BE2C (cell line): ENCODE measurements at regions not wholly inside any gene's neighbourhood (a gene's known extent, or its start where the extent isn't known, plus 50 kb on each side); places are given as distances from the start of the nearest gene placed in this dataset.

Experiments used
- DNase-seq: peaks from one replicate; pipeline ENCODE4 v3.0.0-alpha.2; 2020
- H3K27me3 ChIP-seq: fragments of 250-450 bp; sonication (Bioruptor Pico); 2 replicates; pipeline ENCODE4 v1.5.1; 2020; ENCODE audit warnings: mild to moderate bottlenecking
- H3K36me3 ChIP-seq: fragments of 250-450 bp; sonication (Bioruptor Pico); 2 replicates; pipeline ENCODE4 v1.5.1; 2020; ENCODE audit warnings: mild to moderate bottlenecking
- H3K4me1 ChIP-seq: fragments of 250-450 bp; sonication (Bioruptor Pico); 2 replicates; pipeline ENCODE4 v1.5.1; 2020
- H3K4me3 ChIP-seq: 2 replicates; pipeline ENCODE4 v1.5.1; 2011; ENCODE audit warnings: low read depth, low read length
- H3K9me3 ChIP-seq: fragments of 250-450 bp; sonication (Bioruptor Pico); 2 replicates; pipeline ENCODE4 v1.5.1; 2020
- TF ChIP-seq, protein P1 (sequence below): IDR thresholded peaks from 2 replicates; pipeline ENCODE4 v1.5.1; 2012; ENCODE audit warnings: mild to moderate bottlenecking, low read depth, low read length

DNA sequence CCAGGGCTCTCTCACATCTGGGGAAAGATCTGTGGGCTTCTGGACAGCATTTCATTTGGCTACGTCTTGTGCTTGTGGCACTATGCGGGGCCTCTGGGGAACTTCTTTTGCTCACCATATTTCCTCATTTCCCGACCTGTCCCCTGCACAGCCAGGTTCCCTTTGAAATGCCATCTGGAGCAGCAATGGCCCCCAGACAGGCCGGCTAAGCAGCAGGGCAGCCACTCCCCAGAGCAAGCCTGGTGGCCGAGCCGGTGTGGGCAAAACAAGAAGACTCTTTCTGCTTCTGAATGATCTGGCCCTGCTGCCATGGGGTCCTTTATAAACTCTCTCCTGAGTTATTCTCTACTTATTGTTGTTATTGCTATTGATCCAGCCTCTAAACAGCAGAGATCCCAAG is 190.7 kb upstream of the NECTIN1 start:
- Histone ChIP-seq H3K4me3 (no peak overlapping the region), H3K27me3 (no peaks in the 10 kb centered on the region), H3K9me3 (no peaks in the 10 kb centered on the region), H3K4me1 (no peaks in the 10 kb centered on the region), H3K36me3 (no peaks in the 10 kb centered on the region)
- no peak for DNase-seq
- TF ChIP-seq, protein P1, sequence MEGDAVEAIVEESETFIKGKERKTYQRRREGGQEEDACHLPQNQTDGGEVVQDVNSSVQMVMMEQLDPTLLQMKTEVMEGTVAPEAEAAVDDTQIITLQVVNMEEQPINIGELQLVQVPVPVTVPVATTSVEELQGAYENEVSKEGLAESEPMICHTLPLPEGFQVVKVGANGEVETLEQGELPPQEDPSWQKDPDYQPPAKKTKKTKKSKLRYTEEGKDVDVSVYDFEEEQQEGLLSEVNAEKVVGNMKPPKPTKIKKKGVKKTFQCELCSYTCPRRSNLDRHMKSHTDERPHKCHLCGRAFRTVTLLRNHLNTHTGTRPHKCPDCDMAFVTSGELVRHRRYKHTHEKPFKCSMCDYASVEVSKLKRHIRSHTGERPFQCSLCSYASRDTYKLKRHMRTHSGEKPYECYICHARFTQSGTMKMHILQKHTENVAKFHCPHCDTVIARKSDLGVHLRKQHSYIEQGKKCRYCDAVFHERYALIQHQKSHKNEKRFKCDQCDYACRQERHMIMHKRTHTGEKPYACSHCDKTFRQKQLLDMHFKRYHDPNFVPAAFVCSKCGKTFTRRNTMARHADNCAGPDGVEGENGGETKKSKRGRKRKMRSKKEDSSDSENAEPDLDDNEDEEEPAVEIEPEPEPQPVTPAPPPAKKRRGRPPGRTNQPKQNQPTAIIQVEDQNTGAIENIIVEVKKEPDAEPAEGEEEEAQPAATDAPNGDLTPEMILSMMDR, result no peak

DNA sequence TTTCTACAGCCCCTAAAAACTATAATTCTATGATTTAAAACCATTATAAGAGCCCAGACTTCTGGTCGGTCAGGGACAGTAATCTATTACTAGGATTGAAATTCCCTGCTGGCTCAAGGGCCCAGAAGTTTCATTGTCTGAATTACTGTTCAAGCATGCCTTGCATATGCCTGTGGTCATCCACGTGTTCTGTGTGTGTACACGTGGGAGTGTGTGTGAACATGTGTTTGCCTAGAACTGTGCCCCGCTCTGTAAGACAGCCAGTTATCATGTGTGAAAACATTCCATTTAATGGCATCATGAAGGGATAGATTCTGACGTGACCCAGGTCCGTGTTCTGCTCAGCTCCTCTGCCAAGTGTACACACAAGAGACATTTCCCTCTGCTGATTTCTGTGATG is 189.3 kb upstream of the NECTIN1 start:
- TF ChIP-seq, protein P1, result no peak
- Histone ChIP-seq H3K9me3 (no peaks in the 10 kb centered on the region), H3K4me1 (no peaks in the 10 kb centered on the region), H3K27me3 (no peaks in the 10 kb centered on the region), H3K4me3 (no peak overlapping the region), H3K36me3 (no peaks in the 10 kb centered on the region)
- no peak for DNase-seq

DNA sequence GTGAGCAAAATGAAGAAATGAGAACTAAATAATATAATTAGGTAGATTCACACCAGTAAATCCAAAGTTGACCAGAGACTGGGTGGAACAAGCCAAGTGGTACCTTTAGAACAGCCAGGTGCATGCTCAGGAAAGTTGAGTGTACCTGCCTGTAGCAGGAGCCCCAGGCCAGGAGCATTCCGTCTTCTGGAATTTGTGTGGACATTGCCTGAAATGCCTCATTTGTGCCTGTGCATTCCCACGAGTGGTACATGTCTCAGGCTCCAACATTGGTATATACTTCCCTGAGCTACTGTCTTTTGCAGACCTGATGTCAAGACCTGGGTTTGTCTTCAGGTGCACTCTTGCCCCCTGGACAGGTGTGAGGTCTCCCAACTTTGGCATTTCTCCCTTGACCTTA is 187.6 kb upstream of the NECTIN1 start:
- TF ChIP-seq, protein P1, result no peak
- no peaks in the 10 kb centered on the region for H3K9me3 ChIP-seq
- no peak for DNase-seq

DNA sequence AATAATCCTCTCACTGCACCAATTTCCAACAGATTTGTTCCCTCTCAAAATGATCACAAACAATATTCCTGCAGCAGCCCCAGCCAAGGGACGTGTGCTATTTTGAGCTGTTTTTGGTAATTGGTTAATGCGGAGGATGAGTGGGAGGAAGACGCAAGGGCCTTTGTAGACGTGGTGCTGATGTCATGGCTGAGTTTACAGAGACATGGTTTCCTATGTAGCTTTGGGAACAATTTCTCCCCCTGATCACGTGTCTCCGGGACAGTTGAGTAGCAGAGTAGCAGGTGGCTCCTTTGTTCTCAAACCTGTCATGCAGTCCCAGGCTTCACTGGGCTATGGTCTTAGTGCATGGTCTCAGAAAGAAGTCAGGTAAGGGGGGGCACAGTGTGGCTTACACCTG is 183.2 kb upstream of the NECTIN1 start:
- Histone ChIP-seq H3K27me3 (no peaks in the 10 kb centered on the region), H3K9me3 (no peaks in the 10 kb centered on the region), H3K36me3 (no peaks in the 10 kb centered on the region), H3K4me1 (peaks cover 22% of the 10 kb centered on the region), H3K4me3 (no peak overlapping the region)
- TF ChIP-seq, protein P1, result no peak
- no peak for DNase-seq

More for the DNA sequence above, 187.6 kb upstream of the NECTIN1 start:
- Histone ChIP-seq H3K4me3 (no peak overlapping the region), H3K27me3 (no peaks in the 10 kb centered on the region), H3K36me3 (no peaks in the 10 kb centered on the region), H3K4me1 (no peaks in the 10 kb centered on the region)

DNA sequence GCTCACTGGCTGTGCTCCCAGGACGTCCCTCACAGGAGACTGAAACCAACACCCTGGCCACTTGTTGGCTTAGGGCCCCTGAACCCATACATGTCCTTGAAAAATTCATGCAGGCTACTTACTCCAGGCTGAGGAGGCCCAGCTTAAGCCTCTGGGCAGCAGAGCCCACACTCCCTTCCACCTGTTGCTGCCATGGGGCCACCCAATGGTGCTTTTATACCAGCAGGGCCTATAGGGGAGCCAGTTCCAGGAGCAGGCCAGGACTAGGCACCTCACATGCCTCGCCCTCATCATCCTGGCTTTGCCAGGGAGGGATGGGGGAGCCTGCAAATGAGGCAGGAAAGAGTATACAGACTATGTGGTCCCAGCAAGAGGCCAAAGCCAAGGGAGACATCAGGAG is 181.7 kb upstream of the NECTIN1 start:
- no peaks in the 10 kb centered on the region for H3K36me3 ChIP-seq
- H3K9me3 ChIP-seq, result no peaks in the 10 kb centered on the region
- TF ChIP-seq, protein P1, result no peak
- no peak for DNase-seq
- peaks cover 35% of the 10 kb centered on the region for H3K4me1 ChIP-seq
- H3K27me3 ChIP-seq, result no peaks in the 10 kb centered on the region
- no peak overlapping the region for H3K4me3 ChIP-seq

DNA sequence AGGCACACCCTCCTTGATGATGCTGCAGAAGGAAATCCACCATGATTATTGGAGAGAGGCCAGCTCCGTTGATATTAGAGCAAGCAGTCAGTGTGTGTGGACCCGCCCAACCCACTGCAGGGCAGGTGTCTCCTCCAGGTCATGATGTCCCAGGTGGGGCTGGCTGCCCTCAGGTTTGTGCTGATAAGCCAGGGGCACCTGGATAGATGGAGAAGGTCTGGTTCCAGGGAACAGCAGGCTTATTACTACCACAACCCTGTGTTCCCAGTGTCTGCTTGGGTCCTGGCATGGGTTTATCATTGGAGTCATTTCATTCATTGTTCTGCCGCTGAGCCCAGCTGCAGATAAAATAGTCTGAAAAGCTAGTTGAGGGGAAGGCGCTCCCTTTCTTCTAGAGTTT is 181.1 kb upstream of the NECTIN1 start:
- Histone ChIP-seq H3K4me1 (peaks cover 35% of the 10 kb centered on the region), H3K4me3 (no peak overlapping the region)

More for the DNA sequence above, 181.1 kb upstream of the NECTIN1 start:
- Histone ChIP-seq H3K36me3 (no peaks in the 10 kb centered on the region), H3K9me3 (no peaks in the 10 kb centered on the region), H3K27me3 (no peaks in the 10 kb centered on the region)
- DNase-seq, result no peak
- TF ChIP-seq, protein P1, result no peak
